ENCODE measurements at regions not wholly inside any gene's neighbourhood (a gene's known extent, or its start where the extent isn't known, plus 50 kb on each side); places are given as distances from the start of the nearest gene placed in this dataset.

DNA sequence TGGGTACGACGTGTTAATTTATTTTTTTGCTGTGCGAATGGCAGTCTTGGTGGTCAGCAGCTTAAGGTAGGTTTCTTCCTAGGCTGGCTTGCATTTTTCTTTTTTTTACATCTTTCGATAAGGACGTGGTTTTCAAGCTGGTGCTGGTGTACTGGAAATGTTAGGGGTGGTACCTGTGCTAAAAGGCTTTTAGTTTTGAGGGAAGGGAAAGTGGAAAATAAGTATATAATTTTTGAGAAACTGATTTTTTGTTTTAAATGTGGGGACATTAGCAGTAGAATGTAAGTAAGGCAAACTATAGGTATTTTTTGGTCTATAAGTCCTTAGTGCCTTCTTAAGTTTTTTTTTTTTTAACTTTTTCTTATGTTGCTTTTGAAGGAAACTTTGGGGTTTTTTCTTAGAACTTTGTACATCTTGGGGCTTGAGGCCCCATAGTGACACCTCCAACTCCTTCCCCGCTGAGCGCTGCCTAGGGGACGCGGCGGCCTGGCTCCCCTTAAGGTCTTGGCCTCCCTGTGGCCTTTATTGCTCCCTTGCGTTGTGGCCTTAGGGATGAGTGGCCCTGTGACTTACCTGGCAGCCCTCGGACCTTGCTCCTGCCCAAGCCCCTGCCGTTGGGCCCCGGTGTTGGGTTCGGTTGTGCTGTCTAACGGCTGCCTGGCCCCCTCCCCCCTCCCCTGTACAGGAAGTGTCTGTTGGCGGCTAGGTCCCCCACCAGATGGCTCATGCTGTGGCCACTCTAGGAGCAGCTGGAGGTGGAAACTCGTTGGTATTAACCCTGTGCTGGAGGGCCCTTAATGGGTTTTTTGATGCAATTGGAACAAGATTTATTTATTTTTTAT is 88.0 kb upstream of the RPRML start:
- TF ChIP-seq, protein P1, sequence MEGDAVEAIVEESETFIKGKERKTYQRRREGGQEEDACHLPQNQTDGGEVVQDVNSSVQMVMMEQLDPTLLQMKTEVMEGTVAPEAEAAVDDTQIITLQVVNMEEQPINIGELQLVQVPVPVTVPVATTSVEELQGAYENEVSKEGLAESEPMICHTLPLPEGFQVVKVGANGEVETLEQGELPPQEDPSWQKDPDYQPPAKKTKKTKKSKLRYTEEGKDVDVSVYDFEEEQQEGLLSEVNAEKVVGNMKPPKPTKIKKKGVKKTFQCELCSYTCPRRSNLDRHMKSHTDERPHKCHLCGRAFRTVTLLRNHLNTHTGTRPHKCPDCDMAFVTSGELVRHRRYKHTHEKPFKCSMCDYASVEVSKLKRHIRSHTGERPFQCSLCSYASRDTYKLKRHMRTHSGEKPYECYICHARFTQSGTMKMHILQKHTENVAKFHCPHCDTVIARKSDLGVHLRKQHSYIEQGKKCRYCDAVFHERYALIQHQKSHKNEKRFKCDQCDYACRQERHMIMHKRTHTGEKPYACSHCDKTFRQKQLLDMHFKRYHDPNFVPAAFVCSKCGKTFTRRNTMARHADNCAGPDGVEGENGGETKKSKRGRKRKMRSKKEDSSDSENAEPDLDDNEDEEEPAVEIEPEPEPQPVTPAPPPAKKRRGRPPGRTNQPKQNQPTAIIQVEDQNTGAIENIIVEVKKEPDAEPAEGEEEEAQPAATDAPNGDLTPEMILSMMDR (IDR thresholded peaks at IDR 0.05): peak in 3 of 6 experiments; percentile 23 to 40 (median 26)
- peak in 1 of 2 donors; percentile 72 for TF ChIP-seq POLR2A (IDR thresholded peaks at IDR 0.05)
